Globus pallidus (tissue), 1 donor: ENCODE measurements at regions not wholly inside any gene's neighbourhood (a gene's known extent, or its start where the extent isn't known, plus 50 kb on each side); places are given as distances from the start of the nearest gene placed in this dataset.
A peak's percentile ranks its signal among the peaks of the same experiment; 100 is the strongest.

Source experiments
- DNase-seq: peaks from one replicate; pipeline ENCODE4 v3.0.0-alpha.2; 2015; ENCODE audit warnings: low spot score

DNA sequence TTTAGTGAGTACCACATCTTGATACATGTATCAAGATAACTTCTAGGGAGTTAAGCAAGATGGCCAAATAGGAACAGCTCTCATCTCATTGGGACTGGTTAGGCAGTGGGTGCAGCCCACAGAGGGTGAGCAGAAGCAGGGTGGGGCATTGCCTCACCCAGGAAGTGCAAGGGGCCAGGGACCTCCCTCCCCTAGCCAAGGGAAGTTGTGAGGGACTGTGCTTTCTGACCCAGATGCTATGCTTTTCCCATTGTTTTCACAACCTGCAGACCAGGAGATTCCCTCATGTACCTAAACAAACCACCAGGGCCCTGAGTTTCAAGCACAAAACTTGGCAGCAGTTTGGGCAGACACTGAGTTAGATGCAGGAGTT lies 665.0 kb upstream of the CBLB start:
- DNase-seq: no peak

- no peak for DNase-seq
Measured at GRCh38 chr3:106534206-106534605, 665.4 kb upstream of the CBLB start.

DNA sequence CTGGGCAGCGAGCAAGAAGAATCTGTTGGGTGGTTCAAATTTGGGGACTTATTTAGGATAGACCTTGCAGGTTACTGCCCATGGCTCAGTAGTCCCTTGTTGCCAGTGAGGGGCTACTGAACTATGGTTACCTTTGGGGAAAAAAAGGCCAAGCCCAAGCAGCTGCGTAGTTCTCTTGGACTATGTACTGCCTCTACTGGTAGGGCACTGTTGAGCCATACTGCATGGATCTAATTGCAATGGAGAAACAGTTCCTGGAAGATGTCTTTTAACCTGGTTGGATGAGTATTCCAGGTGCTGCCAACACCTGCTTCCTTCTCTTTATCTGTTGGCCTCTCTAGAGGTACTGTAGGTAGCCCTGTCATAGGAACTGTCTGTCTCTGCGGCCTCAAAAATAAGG lies 671.9 kb upstream of the CBLB start:
- no peak for DNase-seq

GRCh38 chr3:106542101-106542769 lies 673.4 kb upstream of the CBLB start:
- DNase-seq: no peak

- DNase-seq: no peak
Measured at GRCh38 chr3:106552351-106553043, 683.7 kb upstream of the CBLB start.

GRCh38 chr3:106560451-106560966 lies 691.7 kb upstream of the CBLB start:
- DNase-seq: no peak

DNA sequence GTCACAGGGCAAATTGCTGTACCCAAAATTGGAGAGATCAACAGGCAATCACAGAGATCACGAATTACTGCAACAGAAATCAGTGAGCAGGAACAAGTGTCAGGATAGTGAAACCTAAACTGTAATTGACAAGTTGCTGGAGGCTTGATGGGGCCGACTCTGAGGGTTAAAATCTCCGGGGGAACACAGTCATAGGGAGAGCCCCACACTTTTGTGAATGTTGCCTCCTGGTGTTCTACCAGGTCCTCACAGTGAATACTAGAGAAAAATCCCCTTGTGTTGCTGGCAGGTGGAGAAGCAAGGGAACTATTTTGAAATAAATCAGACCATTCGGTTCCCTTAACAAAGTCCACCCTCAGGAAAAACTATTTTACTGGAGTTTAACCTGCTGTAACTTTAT lies 697.5 kb upstream of the CBLB start:
- no peak for DNase-seq

DNA sequence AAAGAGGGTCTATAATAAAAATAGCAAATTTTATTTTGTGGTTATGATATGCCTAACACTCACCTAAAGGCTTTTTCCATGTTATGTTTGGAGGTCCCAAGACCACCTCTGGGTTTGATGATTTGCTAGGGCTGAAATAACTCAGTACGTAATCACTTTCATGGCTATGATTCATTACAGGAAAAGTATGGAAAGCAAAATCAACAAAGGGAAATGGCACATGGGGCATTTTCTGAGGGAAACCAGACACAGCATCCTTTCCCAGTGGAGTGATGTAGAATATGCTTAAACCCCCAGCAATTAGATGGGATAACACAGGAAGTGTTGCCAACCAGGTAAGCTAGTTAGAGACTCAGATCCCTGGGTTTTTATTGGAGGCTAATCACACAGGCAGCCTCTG lies 701.6 kb upstream of the CBLB start:
- DNase-seq: no peak

DNA sequence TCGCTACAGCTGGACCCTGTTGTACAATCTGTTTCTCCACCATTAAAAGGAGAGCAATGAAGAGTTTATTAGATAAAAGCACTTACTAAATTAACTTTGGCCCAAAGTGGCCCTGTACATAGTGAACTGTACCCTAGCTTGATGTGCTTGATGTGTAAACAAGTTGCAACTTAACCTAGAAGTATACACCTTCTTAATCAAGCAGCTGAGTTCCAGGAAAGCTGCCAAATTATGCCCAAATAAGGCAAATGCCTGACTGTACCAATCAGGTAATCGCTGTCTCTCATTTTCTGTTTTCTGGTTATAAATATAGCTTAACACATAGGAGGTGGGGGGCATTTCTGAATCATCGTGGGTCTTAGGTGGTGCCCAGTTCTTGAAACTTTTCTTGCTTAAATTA lies 704.8 kb upstream of the CBLB start:
- no peak for DNase-seq

- no peak for DNase-seq
Measured at GRCh38 chr3:106575029-106575428, 706.2 kb upstream of the CBLB start.

DNA sequence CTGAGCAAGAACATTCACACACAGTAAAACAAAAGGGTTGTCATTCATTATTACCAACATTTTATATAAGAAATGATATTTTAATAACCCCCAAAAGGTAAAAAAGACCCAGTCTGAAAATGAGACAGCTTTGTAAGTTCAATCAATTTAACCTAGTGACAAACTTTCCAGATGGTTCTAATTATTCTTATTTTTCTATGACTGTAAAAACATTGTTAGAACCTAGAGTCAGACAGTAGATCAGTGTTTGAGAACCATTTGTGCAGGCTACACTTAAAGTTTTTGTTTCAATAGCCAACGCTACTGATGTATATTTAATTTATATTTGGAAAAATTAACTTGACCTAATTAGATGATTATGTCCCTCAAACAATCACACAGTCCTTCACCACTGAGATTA lies 708.4 kb upstream of the CBLB start:
- no peak for DNase-seq

DNA sequence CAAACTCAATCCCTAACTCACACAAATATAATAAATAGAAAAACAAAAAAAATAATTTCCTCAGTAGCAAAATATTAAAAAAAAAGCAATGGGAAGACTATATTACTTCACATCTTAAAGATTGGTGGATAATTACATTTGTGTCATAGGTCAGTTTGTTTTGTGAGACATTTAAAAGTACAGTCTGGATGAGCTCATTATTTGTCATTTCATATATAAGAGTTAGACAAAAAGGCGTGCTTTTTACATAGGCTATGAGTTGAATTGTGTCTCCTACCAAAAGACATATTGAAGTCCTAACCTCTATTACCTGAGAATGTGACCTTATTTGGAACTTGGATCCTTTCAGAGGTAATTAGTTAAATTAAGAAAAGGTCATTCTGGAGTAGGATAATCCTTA lies 710.1 kb upstream of the CBLB start:
- DNase-seq: no peak

DNA sequence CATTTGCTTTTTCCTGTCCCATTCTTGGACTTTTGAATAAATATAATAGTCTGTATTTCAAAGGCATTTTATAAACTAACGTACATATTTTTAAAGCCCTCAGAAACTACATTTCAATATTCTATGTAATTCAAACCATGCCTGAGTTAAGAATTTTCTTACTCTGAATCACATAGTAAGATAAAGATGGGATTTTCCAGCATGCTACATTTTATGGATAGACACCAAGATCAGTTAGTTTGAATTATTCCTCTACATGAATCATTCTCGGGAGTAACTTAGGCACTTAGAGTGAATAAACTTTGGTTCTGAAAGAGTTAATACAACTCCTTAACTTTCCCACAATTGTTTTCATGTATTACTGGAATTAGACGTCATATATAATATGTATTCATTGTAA lies 713.3 kb upstream of the CBLB start:
- DNase-seq: no peak

DNA sequence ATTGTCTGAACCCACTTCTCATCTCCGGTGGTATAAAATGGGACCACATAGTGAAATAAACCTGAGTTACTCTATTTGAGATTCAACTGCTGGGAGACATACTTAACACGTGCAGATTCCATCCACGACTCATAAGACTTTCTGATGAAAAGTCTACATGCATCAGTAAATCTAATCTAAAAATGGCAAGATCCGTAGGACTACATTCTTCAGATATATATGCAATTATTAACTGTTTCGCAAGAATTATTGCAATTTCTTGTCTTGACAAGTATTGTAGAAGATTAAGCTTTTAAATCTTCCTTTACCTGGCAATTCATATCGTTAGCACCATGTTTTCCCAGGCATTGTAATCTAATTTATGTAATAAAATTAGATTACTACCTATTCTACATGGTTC lies 718.7 kb upstream of the CBLB start:
- DNase-seq: no peak

- DNase-seq: no peak
Measured at GRCh38 chr3:106588739-106589138, 719.9 kb upstream of the CBLB start.

DNA sequence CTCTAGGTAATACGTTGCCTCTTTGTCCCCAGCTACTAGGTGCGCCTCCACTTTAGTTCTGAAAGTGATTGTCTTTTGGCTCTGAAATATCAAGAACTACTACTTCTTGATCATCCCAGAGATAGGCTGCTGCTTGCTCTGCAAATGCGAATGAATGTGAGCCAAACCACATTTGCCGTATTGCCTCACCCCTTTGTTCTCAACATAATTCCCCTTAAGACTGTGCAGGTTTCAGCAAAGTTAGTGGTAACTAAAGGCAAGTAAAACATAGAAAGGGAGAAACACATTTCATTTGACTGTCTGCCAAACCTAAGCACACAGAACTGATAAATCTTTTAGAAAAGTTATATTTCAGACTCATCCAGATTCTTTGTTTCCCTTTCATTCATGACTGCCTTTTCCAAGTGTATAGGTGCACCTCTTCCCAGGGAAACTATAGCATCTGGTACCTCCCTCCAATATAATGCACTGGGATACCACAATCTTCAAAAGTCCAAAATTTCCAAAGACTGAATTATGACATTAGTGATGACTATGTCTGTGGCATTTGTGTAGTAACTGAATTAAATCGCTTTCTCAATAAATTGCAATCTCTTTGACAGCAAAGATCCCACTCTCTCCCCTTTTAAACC lies 720.6 kb upstream of the CBLB start:
- DNase-seq: no peak

- no peak for DNase-seq
Measured at GRCh38 chr3:106590216-106590615, 721.4 kb upstream of the CBLB start.

DNA sequence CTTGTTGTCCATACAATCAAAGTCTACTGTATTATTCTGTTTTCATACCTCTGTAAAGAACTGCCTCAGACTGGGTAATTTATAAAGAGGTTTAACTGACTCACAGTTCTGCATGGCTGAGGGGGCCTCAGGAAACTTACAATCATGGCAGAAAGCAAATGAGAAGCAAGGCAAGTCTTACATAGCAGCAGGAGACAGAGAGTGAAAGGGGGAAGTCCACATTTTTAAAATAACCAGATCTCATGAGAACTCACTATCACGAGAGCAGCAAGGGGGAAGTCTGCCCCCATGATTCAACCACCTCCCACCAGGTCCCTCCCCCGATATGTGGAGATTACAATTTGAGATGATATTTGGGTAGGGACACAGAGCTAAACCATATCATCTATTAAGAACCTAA lies 724.6 kb upstream of the CBLB start:
- DNase-seq: no peak

GRCh38 chr3:106609666-106610301 lies 741.0 kb upstream of the CBLB start:
- DNase-seq: peak; percentile 88

- no peak for DNase-seq
Measured at GRCh38 chr3:106610362-106610959, 741.6 kb upstream of the CBLB start.

GRCh38 chr3:106611116-106611515 lies 742.3 kb upstream of the CBLB start:
- DNase-seq: no peak

GRCh38 chr3:106611841-106612240 lies 743.0 kb upstream of the CBLB start:
- no peak for DNase-seq

DNA sequence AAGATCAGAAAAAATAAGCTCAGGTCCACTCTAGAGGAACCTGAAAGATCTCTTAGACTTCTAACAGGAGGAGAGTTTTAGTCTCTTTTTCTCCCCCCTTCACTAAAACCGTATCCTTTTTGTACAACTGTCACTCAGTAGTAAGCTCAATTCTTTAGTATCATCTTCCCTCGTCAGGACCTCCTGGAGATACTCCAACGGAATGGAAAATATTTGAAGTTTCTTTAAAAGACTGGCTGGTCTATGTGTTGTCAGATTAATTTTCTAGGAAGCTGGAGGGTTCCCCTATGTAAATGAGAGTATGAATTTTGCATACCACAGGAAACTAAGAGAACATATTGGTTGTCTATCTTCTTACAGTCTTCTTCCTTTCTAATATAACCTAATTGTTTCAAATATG lies 747.7 kb upstream of the CBLB start:
- DNase-seq: no peak
